ENCODE measurements at regions not wholly inside any gene's neighbourhood (a gene's known extent, or its start where the extent isn't known, plus 50 kb on each side); places are given as distances from the start of the nearest gene placed in this dataset.

DNA sequence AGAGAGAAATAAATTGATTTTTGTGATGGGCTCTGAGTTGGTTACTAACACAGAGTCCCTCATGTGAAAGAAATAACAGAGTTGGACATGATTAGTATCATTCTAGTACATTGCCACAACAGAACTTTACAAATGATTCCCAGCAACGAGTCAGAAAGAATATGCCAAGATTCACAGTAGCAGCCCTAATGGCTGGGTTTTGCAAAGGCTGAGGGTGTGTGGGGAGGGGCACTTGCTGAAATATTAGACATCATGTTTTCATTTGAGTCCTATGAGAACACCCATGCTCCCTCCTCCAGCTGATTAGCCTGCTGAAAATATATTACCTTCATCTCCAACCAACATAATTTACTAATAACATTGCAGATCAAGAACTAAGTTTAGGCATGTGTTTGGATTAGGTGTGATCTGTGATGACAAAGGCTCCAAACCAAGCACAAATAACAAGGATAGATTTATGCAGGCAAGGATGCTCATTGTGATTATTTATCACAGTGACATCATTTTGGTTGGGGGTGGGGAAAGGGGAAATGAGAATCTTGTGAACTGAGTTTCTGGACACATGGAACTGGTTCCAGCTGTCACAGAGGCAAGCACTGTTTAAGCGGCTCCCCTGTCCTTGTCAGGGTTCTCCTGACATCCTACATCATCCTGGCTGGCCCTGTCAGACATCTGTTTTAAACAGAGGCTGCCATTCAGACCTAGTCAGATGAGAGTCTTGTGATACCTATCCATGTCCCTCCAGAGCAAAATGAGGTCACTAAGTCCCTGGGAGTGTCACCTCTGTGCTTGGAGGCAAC is 205.8 kb upstream of the NCKAP5 start:
- CTCF ChIA-PET: no interaction called here
- no peaks in the 10 kb centered on the region for H3K4me1 Mint-ChIP-seq
- H3K9me3 ChIP-seq (ENCODE audit: control insufficient read depth in 2 of 3, low read length in 3 of 3): no peaks in the 10 kb centered on the region
- no peak overlapping the region for H3K4me3 Mint-ChIP-seq
- H3K27me3 ChIP-seq (ENCODE audit: control insufficient read depth in 2 of 2, insufficient read depth in 2 of 2, low read length in 2 of 2): no peaks in the 10 kb centered on the region
- peaks cover 0 to 4% (median 0%) of the 10 kb centered on the region in 5 donors for H3K27me3 Mint-ChIP-seq
- no peak overlapping the region for H3K27ac ChIP-seq (ENCODE audit: low read depth, low read length)
- DNase-seq (no peak), ATAC-seq (no peak)
- no peaks in the 10 kb centered on the region for H3K36me3 Mint-ChIP-seq
- POLR2A ChIA-PET: no interaction called here
- intact Hi-C loops (cut with micrococcal nuclease): no loop called here
- no peaks in the 10 kb centered on the region for H3K4me1 ChIP-seq (ENCODE audit: control insufficient read depth in 2 of 2, insufficient read depth in 2 of 2, low read length in 2 of 2)
- H3K9me3 Mint-ChIP-seq: peaks cover 0 to 2% (median 0%) of the 10 kb centered on the region in 11 donors
- no peak overlapping the region for H3K27ac Mint-ChIP-seq
- no peaks in the 10 kb centered on the region for H3K36me3 ChIP-seq (ENCODE audit: control insufficient read depth in 2 of 3, insufficient read depth in 3 of 3, low read length in 3 of 3)
- no peak overlapping the region for H3K4me3 ChIP-seq (ENCODE audit: low read length)

DNA sequence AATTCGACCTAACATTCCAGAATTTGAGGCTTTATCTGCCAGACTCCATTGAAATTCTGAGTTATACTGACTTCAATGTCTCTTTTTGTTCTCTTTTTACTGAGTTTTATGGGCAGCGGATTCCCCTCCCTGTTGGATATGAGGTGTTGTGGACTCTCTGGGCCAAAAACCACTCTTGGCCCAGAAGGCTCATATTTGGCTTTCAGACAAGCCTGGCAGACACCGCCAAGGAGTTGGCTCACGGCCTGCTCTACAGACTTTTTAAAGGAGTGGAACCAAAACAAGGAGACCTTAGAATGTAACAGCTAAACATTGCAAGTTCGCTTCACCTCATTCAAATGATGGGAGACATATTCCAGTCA is 206.4 kb upstream of the NCKAP5 start:
- Mint-ChIP-seq H3K9me3 (peaks cover 0 to 2% (median 0%) of the 10 kb centered on the region in 11 donors), H3K4me3 (no peak overlapping the region), H3K36me3 (no peaks in the 10 kb centered on the region), H3K4me1 (no peaks in the 10 kb centered on the region), H3K27ac (no peak overlapping the region), H3K27me3 (peaks cover 0 to 4% (median 0%) of the 10 kb centered on the region in 5 donors)
- POLR2A ChIA-PET: no interaction called here
- CTCF ChIA-PET: no interaction called here
- intact Hi-C loops (cut with micrococcal nuclease): no loop called here
- Histone ChIP-seq H3K4me3 (ENCODE audit: low read length) (no peak overlapping the region), H3K4me1 (ENCODE audit: control insufficient read depth in 2 of 2, insufficient read depth in 2 of 2, low read length in 2 of 2) (no peaks in the 10 kb centered on the region), H3K36me3 (ENCODE audit: control insufficient read depth in 2 of 3, insufficient read depth in 3 of 3, low read length in 3 of 3) (no peaks in the 10 kb centered on the region), H3K27me3 (ENCODE audit: control insufficient read depth in 2 of 2, insufficient read depth in 2 of 2, low read length in 2 of 2) (no peaks in the 10 kb centered on the region), H3K27ac (ENCODE audit: low read depth, low read length) (no peak overlapping the region), H3K9me3 (ENCODE audit: control insufficient read depth in 2 of 3, low read length in 3 of 3) (no peaks in the 10 kb centered on the region)
- DNase-seq (no peak), ATAC-seq (no peak)

DNA sequence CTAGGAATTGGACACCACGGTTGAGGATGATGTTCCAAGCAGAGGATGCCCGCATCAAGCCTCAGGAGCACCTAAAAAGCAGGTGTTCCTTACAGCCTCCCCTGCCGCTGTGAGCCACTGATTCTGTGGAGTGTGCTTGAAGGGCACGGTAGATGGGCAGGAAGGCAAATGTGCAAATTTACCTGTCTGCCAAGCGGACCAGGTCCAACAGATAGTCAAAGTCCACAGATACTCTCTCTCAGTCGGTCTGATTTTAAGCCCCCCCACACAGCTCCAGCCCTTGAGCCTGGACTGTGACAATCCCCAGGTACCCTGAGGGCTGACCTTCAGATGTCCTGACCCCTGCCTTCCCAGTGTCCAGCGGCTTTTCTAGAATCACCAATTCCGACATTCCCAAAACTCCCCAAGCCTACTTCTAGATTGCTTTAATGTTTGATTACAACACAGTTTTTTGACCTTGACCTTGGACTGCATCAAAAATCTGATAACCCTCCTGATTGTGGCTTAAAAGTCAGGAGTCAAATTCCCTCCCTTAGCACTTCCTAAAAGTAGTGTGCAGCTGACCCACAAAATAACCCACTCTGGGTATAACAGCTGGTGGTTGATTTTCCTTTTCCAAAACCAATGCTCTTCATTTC is 208.8 kb upstream of the NCKAP5 start:
- no peaks in the 10 kb centered on the region for H3K36me3 Mint-ChIP-seq
- H3K36me3 ChIP-seq (ENCODE audit: control insufficient read depth in 2 of 3, insufficient read depth in 3 of 3, low read length in 3 of 3): no peaks in the 10 kb centered on the region
- no peak overlapping the region for H3K27ac Mint-ChIP-seq
- no peak overlapping the region for H3K4me3 Mint-ChIP-seq
- ChIA-PET CTCF (no interaction called here), POLR2A (no interaction called here)
- no peak overlapping the region for H3K4me3 ChIP-seq (ENCODE audit: low read length)
- ATAC-seq (no peak), DNase-seq (no peak)
- no peaks in the 10 kb centered on the region for H3K4me1 Mint-ChIP-seq
- no peak overlapping the region for H3K27ac ChIP-seq (ENCODE audit: low read depth, low read length)
- H3K27me3 Mint-ChIP-seq: peaks cover 0 to 4% (median 0%) of the 10 kb centered on the region in 5 donors
- no peaks in the 10 kb centered on the region for H3K9me3 ChIP-seq (ENCODE audit: control insufficient read depth in 2 of 3, low read length in 3 of 3)
- H3K9me3 Mint-ChIP-seq: peaks cover 0 to 2% (median 0%) of the 10 kb centered on the region in 11 donors
- H3K4me1 ChIP-seq (ENCODE audit: control insufficient read depth in 2 of 2, insufficient read depth in 2 of 2, low read length in 2 of 2): no peaks in the 10 kb centered on the region
- no peaks in the 10 kb centered on the region for H3K27me3 ChIP-seq (ENCODE audit: control insufficient read depth in 2 of 2, insufficient read depth in 2 of 2, low read length in 2 of 2)
- intact Hi-C loops (cut with micrococcal nuclease): no loop called here

DNA sequence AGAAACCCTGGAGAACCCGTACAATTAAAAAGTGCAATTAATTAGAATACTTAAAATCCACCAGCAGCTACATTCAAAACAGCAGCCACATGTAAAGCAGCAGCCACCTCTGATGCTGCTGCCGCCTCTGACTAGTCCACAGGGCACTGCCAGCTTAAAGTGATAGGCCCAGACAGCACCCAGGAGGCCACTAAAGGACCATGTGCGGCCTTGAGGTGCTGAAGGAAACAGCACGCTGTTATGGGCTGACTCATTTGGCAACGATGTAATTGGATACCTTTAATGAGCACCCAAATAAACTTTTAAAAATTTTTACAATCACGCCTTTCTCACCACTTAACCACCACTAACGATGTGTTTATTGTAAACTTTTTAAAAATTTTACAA is 209.3 kb upstream of the NCKAP5 start:
- no peak overlapping the region for H3K27ac ChIP-seq (ENCODE audit: low read depth, low read length)
- H3K4me1 ChIP-seq (ENCODE audit: control insufficient read depth in 2 of 2, insufficient read depth in 2 of 2, low read length in 2 of 2): no peaks in the 10 kb centered on the region
- Mint-ChIP-seq H3K4me1 (no peaks in the 10 kb centered on the region), H3K36me3 (no peaks in the 10 kb centered on the region), H3K27ac (no peak overlapping the region), H3K4me3 (no peak overlapping the region), H3K9me3 (peaks cover 0 to 4% (median 0%) of the 10 kb centered on the region in 11 donors), H3K27me3 (no peaks in the 10 kb centered on the region)
- H3K4me3 ChIP-seq (ENCODE audit: low read length): no peak overlapping the region
- POLR2A ChIA-PET: no interaction called here
- no peaks in the 10 kb centered on the region for H3K9me3 ChIP-seq (ENCODE audit: control insufficient read depth in 2 of 3, low read length in 3 of 3)
- intact Hi-C loops (cut with micrococcal nuclease): no loop called here
- DNase-seq: no peak
- H3K36me3 ChIP-seq (ENCODE audit: control insufficient read depth in 2 of 3, insufficient read depth in 3 of 3, low read length in 3 of 3): no peaks in the 10 kb centered on the region
- ATAC-seq: no peak
- no peaks in the 10 kb centered on the region for H3K27me3 ChIP-seq (ENCODE audit: control insufficient read depth in 2 of 2, insufficient read depth in 2 of 2, low read length in 2 of 2)
- CTCF ChIA-PET: no interaction called here

DNA sequence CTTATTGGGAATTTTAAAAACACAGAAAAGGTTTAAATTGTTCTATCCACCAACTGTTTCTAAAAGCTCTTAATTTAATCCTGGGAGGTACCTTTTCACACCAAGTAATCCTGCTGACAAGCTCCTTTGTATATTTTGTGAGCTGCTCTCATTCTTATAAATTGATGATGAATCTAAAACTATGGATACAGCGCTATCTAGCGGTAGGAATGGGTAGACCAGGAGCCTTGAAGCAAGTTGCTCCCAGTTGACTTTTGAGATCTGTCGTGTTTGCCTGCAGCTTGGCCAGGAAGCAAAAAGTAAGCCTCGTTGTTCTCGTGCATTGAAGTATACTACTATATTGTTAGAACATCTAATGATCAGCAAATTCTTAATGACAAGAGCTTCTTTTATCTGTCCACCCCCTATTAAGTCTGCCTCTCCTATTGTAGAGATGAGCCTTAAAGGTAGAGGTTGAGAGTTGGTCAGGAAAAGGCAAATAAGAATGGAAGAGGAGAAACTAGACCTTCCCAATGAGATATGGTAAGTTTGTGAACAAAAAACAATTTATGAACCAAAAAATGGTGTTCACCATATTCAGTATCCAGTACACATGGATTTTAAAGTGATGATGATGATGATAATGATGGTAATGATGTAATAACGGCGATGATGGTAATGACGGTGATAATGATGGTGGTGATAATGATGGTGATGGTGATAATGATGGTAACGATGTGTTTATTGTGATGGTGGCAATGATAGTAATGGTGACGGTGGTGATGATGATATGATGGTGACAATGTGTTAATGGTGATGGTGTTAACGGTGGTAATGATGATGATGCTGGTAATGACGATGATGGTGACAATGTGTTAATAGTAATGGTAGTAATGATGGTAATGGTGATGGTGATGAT is 212.1 kb upstream of the NCKAP5 start:
- intact Hi-C loops (cut with micrococcal nuclease): loop anchor here in 1 of 2 donors (10.0 kb wide), 1 partner anchor 1516 kb away; no protein-coding TSS in a partner anchor
- ChIA-PET CTCF (no interaction called here), POLR2A (no interaction called here)
- Histone ChIP-seq H3K27me3 (ENCODE audit: control insufficient read depth in 2 of 2, insufficient read depth in 2 of 2, low read length in 2 of 2) (no peaks in the 10 kb centered on the region), H3K36me3 (ENCODE audit: control insufficient read depth in 2 of 3, insufficient read depth in 3 of 3, low read length in 3 of 3) (no peaks in the 10 kb centered on the region), H3K9me3 (ENCODE audit: control insufficient read depth in 2 of 3, low read length in 3 of 3) (no peaks in the 10 kb centered on the region), H3K4me1 (ENCODE audit: control insufficient read depth in 2 of 2, insufficient read depth in 2 of 2, low read length in 2 of 2) (no peaks in the 10 kb centered on the region), H3K27ac (ENCODE audit: low read depth, low read length) (no peak overlapping the region), H3K4me3 (ENCODE audit: low read length) (no peak overlapping the region)
- Mint-ChIP-seq H3K9me3 (peaks cover 0 to 6% (median 0%) of the 10 kb centered on the region in 11 donors), H3K27me3 (no peaks in the 10 kb centered on the region), H3K4me1 (no peaks in the 10 kb centered on the region), H3K36me3 (no peaks in the 10 kb centered on the region), H3K27ac (no peak overlapping the region), H3K4me3 (no peak overlapping the region)
- DNase-seq (peak in 1 of 9 donors; percentile 7), ATAC-seq (no peak)

DNA sequence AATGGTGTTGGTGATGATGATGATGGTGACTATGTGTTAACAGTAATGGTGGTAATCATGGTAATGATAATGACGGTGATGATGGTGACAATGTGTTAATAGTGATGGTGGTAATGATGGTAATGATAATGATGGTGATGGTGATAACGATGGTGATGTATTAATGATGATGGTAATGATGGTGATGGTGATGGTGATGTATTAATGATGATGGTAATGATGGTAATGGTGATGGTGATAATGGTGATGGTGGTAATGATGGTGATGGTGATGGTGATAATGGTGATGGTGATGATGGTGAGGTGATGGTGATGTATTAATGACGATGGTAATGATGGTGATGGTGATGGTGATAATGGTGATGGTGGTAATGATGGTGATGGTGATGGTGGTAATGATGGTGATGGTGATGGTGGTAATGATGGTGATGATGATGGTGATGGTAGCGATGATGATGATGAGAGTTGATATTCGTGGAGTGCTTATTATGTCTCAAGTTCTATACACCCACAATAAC is 212.8 kb upstream of the NCKAP5 start:
- intact Hi-C loops (cut with micrococcal nuclease): loop anchor here in 1 of 2 donors (10.0 kb wide), 1 partner anchor 1516 kb away; no protein-coding TSS in a partner anchor
- no peaks in the 10 kb centered on the region for H3K9me3 ChIP-seq (ENCODE audit: control insufficient read depth in 2 of 3, low read length in 3 of 3)
- ChIA-PET POLR2A (no interaction called here), CTCF (no interaction called here)
- ATAC-seq (no peak), DNase-seq (no peak)
- H3K4me3 ChIP-seq (ENCODE audit: low read length): no peak overlapping the region
- no peaks in the 10 kb centered on the region for H3K27me3 Mint-ChIP-seq
- H3K27ac Mint-ChIP-seq: no peak overlapping the region
- no peaks in the 10 kb centered on the region for H3K36me3 ChIP-seq (ENCODE audit: control insufficient read depth in 2 of 3, insufficient read depth in 3 of 3, low read length in 3 of 3)
- no peak overlapping the region for H3K27ac ChIP-seq (ENCODE audit: low read depth, low read length)
- no peak overlapping the region for H3K4me3 Mint-ChIP-seq
- peaks cover 0 to 6% (median 0%) of the 10 kb centered on the region in 11 donors for H3K9me3 Mint-ChIP-seq
- H3K27me3 ChIP-seq (ENCODE audit: control insufficient read depth in 2 of 2, insufficient read depth in 2 of 2, low read length in 2 of 2): no peaks in the 10 kb centered on the region
- H3K4me1 Mint-ChIP-seq: no peaks in the 10 kb centered on the region
- no peaks in the 10 kb centered on the region for H3K4me1 ChIP-seq (ENCODE audit: control insufficient read depth in 2 of 2, insufficient read depth in 2 of 2, low read length in 2 of 2)
- H3K36me3 Mint-ChIP-seq: no peaks in the 10 kb centered on the region
